GM10266 (cell line): ENCODE measurements at regions not wholly inside any gene's neighbourhood (a gene's known extent, or its start where the extent isn't known, plus 50 kb on each side); places are given as distances from the start of the nearest gene placed in this dataset.

Experiments used
- DNase-seq: peaks from one replicate; pipeline ENCODE4 v3.0.0; 2012; ENCODE audit errors: extremely low spot score
- CTCF ChIP-seq: IDR thresholded peaks from 2 replicates; pipeline ENCODE4 v1.5.1; 2012; ENCODE audit warnings: mild to moderate bottlenecking, low read depth; ENCODE audit not compliant: control insufficient read depth, insufficient read depth; ENCODE audit errors: missing control alignments

- no peak for DNase-seq
- TF ChIP-seq CTCF: no peak
Observed at GRCh38 chr2:62413116-62413663, 92.8 kb downstream of the TMEM17 start.

GRCh38 chr2:62412347-62412742 is 93.7 kb downstream of the TMEM17 start:
- TF ChIP-seq CTCF: no peak
- DNase-seq: no peak

GRCh38 chr2:62410926-62411456 is 95.0 kb downstream of the TMEM17 start:
- no peak for TF ChIP-seq CTCF
- no peak for DNase-seq

DNA sequence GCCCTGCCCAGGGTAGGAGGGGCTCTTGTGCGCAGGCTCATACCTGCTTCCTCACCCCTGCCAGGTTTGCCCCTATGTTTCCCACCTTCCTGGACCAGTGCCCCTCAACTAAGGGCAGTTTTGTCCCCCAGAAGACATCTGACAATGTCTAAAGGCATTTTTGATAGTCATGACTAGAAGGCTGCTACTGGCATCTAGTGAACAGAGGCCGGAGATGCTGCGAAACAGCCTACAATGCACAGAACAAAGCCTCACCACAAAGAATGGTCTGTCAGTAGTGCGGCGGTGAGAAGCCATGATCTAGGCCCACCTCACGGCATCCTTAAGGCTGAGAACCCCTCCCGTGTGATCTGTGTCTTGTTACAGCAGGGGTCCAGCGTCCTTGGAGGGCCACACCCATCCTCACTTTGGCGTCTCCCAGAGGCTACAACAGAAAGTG is 96.0 kb downstream of the TMEM17 start:
- no peak for DNase-seq
- TF ChIP-seq CTCF: peak; percentile 63

DNA sequence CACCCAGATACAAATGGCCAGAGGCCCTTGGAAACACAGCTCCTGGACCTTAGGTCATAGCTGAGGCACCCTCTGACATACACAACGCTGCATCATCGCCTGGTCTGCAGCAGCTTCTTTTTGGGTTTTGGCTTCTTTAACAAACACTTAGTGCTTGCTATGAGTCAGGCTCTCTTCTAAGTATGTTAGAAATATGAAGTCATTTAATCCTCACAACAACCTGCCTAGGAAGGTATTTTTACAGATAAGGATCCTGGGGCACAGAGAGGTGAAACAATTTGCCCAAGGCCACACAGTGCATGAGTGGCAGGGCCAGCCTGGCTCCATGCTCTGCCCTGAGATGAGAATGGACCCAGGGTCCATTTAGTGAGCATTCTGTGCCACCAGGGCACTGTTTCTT is 96.6 kb downstream of the TMEM17 start:
- no peak for DNase-seq
- no peak for TF ChIP-seq CTCF

GRCh38 chr2:62408241-62408677 is 97.7 kb downstream of the TMEM17 start:
- no peak for TF ChIP-seq CTCF

DNA sequence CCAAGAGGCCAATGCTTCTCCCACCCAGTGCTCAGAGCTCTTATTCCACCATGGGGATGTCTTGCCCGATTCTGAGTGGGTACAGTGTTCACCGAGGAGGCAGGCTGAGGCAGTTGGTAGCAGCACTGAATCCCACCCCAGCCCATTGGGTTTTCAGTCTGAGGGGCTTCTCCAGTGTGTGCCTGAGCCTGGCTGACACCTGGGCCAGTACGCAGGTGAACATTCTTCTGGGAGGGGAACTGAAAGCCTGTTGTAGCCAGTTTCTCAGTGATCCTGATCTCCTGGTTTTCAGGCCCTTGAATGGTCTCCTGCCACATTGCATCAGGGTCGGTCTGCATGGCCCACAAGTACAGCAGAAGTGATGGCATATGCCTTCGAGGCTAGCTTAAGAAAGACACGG is 98.2 kb downstream of the TMEM17 start:
- no peak for DNase-seq
- TF ChIP-seq CTCF: no peak

More at GRCh38 chr2:62408241-62408677, 97.7 kb downstream of the TMEM17 start:
- DNase-seq: no peak
